Stimulated activated CD8-positive, alpha-beta memory T cell treated with anti-CD3 and anti-CD28 coated beads, Interleukin-7, amount 100 ng/mL, for 4 hours (primary cell): ENCODE measurements at regions not wholly inside any gene's neighbourhood (a gene's known extent, or its start where the extent isn't known, plus 50 kb on each side); places are given as distances from the start of the nearest gene placed in this dataset.
A peak's percentile ranks its signal among the peaks of the same experiment; 100 is the strongest.

Source experiments
- DNase-seq, 2 donors: peaks; one replicate each; pipeline ENCODE4 v3.0.0-alpha.2; 2020; ENCODE audit warnings: low read depth in 2 of 2

- no peak for DNase-seq
These were observed 108.2 kb downstream of the NCOR2 start for GRCh38 chr12:124458992-124459851.

GRCh38 chr12:124458220-124458991 lies 109.0 kb downstream of the NCOR2 start:
- DNase-seq: no peak

GRCh38 chr12:124457287-124458219 lies 109.9 kb downstream of the NCOR2 start:
- DNase-seq: peak; percentile 28 to 48

- peak in 1 of 2 donors; percentile 56 for DNase-seq
These were observed 110.7 kb downstream of the NCOR2 start for GRCh38 chr12:124456652-124457152.

GRCh38 chr12:124456133-124456651 lies 111.2 kb downstream of the NCOR2 start:
- DNase-seq: no peak

GRCh38 chr12:124455336-124455735 lies 112.1 kb downstream of the NCOR2 start:
- DNase-seq: no peak

- DNase-seq: no peak
These were observed 112.7 kb downstream of the NCOR2 start for GRCh38 chr12:124454735-124455134.

- DNase-seq: no peak
These were observed 113.1 kb downstream of the NCOR2 start for GRCh38 chr12:124454352-124454725.

GRCh38 chr12:124453419-124454351 lies 113.7 kb downstream of the NCOR2 start:
- peak; percentile 77 to 90 for DNase-seq

- no peak for DNase-seq
These were observed 114.7 kb downstream of the NCOR2 start for GRCh38 chr12:124452576-124453331.

- DNase-seq: no peak
These were observed 115.7 kb downstream of the NCOR2 start for GRCh38 chr12:124451637-124452243.

GRCh38 chr12:124451016-124451415 lies 116.4 kb downstream of the NCOR2 start:
- no peak for DNase-seq

- DNase-seq: no peak
These were observed 117.0 kb downstream of the NCOR2 start for GRCh38 chr12:124450376-124450750.

- no peak for DNase-seq
These were observed 117.6 kb downstream of the NCOR2 start for GRCh38 chr12:124449623-124450375.

- DNase-seq: no peak
These were observed 118.3 kb downstream of the NCOR2 start for GRCh38 chr12:124448955-124449622.

GRCh38 chr12:124448241-124448954 lies 119.0 kb downstream of the NCOR2 start:
- no peak for DNase-seq

- DNase-seq: no peak
These were observed 121.0 kb downstream of the NCOR2 start for GRCh38 chr12:124446364-124446763.
